ENCODE measurements at regions not wholly inside any gene's neighbourhood (a gene's known extent, or its start where the extent isn't known, plus 50 kb on each side); places are given as distances from the start of the nearest gene placed in this dataset.

DNA sequence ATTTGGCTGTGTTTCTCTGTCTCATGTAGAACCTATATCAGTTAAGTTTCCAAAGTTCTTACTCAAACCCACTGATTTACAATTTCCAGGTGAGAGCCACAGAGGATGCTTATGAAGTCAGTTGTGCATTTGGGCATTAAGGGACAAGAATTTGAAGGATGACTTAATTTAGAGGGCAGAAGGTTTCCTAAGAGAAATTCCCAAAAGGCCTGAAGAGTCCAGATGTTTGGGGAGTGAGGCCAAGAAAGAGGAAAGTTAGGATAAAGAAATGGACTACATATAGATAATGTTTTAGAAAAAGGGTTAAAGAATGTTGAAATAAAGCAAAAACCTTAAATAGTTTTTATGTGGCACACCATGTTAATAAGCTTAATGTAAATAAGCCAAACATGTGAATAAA, 338.7 kb upstream of the GRM7 start:
- H3K4me1 ChIP-seq (ENCODE audit: control insufficient read depth, insufficient read depth, low read length, poor library complexity, severe bottlenecking): no peaks in the 10 kb centered on the region
- H3K9me3 ChIP-seq (ENCODE audit: control insufficient read depth, low read length): no peaks in the 10 kb centered on the region
- H3K4me3 ChIP-seq (ENCODE audit: extremely low read depth, insufficient read depth, low read length, poor library complexity, severe bottlenecking): no peak overlapping the region
- no peaks in the 10 kb centered on the region for H3K36me3 ChIP-seq (ENCODE audit: control insufficient read depth, insufficient read depth, low read length)
- H3K27ac ChIP-seq (ENCODE audit: low read depth, low read length, severe bottlenecking): no peak overlapping the region

- Histone ChIP-seq H3K4me3 (ENCODE audit: extremely low read depth, insufficient read depth, low read length, poor library complexity, severe bottlenecking) (no peak overlapping the region), H3K4me1 (ENCODE audit: control insufficient read depth, insufficient read depth, low read length, poor library complexity, severe bottlenecking) (no peaks in the 10 kb centered on the region), H3K9me3 (ENCODE audit: control insufficient read depth, low read length) (no peaks in the 10 kb centered on the region), H3K36me3 (ENCODE audit: control insufficient read depth, insufficient read depth, low read length) (no peaks in the 10 kb centered on the region), H3K27ac (ENCODE audit: low read depth, low read length, severe bottlenecking) (no peak overlapping the region)
- 75% methylated on average over 1 of the region's 2 CpGs; no CpG with 5 or more reads in 1 of the 2 experiments for WGBS, 2 experiments (ENCODE audit: insufficient coverage in 2 of 2)
Observed at GRCh38 chr3:6523043-6523442, 337.9 kb upstream of the GRM7 start.

DNA sequence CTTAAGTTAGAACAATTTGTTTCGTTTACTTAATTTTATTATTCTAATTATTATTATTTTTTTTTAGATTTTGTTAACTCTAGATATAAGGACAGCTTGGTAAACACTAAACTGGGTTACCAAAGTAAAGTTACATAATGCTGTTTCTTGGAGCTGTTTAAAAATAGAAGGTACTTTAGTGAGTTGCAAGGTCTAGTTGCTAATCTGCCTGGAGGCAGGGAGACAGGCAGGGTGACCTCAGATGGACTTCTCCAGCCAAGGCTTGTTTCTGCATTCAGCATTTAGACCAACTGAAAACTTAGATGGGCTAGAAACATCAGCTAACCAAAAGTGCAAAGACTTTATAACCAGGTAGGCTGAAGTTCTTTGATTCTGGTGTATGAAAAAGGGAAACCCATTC, 336.4 kb upstream of the GRM7 start:
- H3K27ac ChIP-seq (ENCODE audit: low read depth, low read length, severe bottlenecking): no peak overlapping the region

GRCh38 chr3:6526321-6526720, 334.6 kb upstream of the GRM7 start:
- Histone ChIP-seq H3K4me1 (ENCODE audit: control insufficient read depth, insufficient read depth, low read length, poor library complexity, severe bottlenecking) (no peaks in the 10 kb centered on the region), H3K36me3 (ENCODE audit: control insufficient read depth, insufficient read depth, low read length) (no peaks in the 10 kb centered on the region), H3K4me3 (ENCODE audit: extremely low read depth, insufficient read depth, low read length, poor library complexity, severe bottlenecking) (no peak overlapping the region), H3K27ac (ENCODE audit: low read depth, low read length, severe bottlenecking) (no peak overlapping the region), H3K9me3 (ENCODE audit: control insufficient read depth, low read length) (no peaks in the 10 kb centered on the region)
- WGBS, 2 experiments (ENCODE audit: insufficient coverage in 2 of 2): 91 to 96% methylated on average over 5 to 7 of the region's 8 CpGs

More for the DNA sequence above, 336.4 kb upstream of the GRM7 start:
- Histone ChIP-seq H3K36me3 (ENCODE audit: control insufficient read depth, insufficient read depth, low read length) (no peaks in the 10 kb centered on the region), H3K9me3 (ENCODE audit: control insufficient read depth, low read length) (no peaks in the 10 kb centered on the region), H3K4me1 (ENCODE audit: control insufficient read depth, insufficient read depth, low read length, poor library complexity, severe bottlenecking) (no peaks in the 10 kb centered on the region), H3K4me3 (ENCODE audit: extremely low read depth, insufficient read depth, low read length, poor library complexity, severe bottlenecking) (no peak overlapping the region)
- WGBS, 2 experiments (ENCODE audit: insufficient coverage in 2 of 2): no CpG with 5 or more reads among the region's 1 CpG

- no peak overlapping the region for H3K4me3 ChIP-seq (ENCODE audit: extremely low read depth, insufficient read depth, low read length, poor library complexity, severe bottlenecking)
- H3K4me1 ChIP-seq (ENCODE audit: control insufficient read depth, insufficient read depth, low read length, poor library complexity, severe bottlenecking): no peaks in the 10 kb centered on the region
- 65 to 78% methylated on average over 1 to 2 of the region's 2 CpGs for WGBS, 2 experiments (ENCODE audit: insufficient coverage in 2 of 2)
- H3K27ac ChIP-seq (ENCODE audit: low read depth, low read length, severe bottlenecking): no peak overlapping the region
- no peaks in the 10 kb centered on the region for H3K36me3 ChIP-seq (ENCODE audit: control insufficient read depth, insufficient read depth, low read length)
- H3K9me3 ChIP-seq (ENCODE audit: control insufficient read depth, low read length): no peaks in the 10 kb centered on the region
Observed at GRCh38 chr3:6526861-6527260, 334.1 kb upstream of the GRM7 start.

GRCh38 chr3:6528951-6529350, 332.0 kb upstream of the GRM7 start:
- Histone ChIP-seq H3K4me3 (ENCODE audit: extremely low read depth, insufficient read depth, low read length, poor library complexity, severe bottlenecking) (no peak overlapping the region), H3K27ac (ENCODE audit: low read depth, low read length, severe bottlenecking) (no peak overlapping the region), H3K4me1 (ENCODE audit: control insufficient read depth, insufficient read depth, low read length, poor library complexity, severe bottlenecking) (no peaks in the 10 kb centered on the region), H3K9me3 (ENCODE audit: control insufficient read depth, low read length) (no peaks in the 10 kb centered on the region), H3K36me3 (ENCODE audit: control insufficient read depth, insufficient read depth, low read length) (no peaks in the 10 kb centered on the region)

- H3K27ac ChIP-seq (ENCODE audit: low read depth, low read length, severe bottlenecking): no peak overlapping the region
- H3K9me3 ChIP-seq (ENCODE audit: control insufficient read depth, low read length): no peaks in the 10 kb centered on the region
- no peak overlapping the region for H3K4me3 ChIP-seq (ENCODE audit: extremely low read depth, insufficient read depth, low read length, poor library complexity, severe bottlenecking)
- 83 to 98% methylated on average over 4 to 5 of the region's 6 CpGs for WGBS, 2 experiments (ENCODE audit: insufficient coverage in 2 of 2)
- H3K36me3 ChIP-seq (ENCODE audit: control insufficient read depth, insufficient read depth, low read length): no peaks in the 10 kb centered on the region
- H3K4me1 ChIP-seq (ENCODE audit: control insufficient read depth, insufficient read depth, low read length, poor library complexity, severe bottlenecking): no peaks in the 10 kb centered on the region
Observed at GRCh38 chr3:6531153-6531552, 329.8 kb upstream of the GRM7 start.

DNA sequence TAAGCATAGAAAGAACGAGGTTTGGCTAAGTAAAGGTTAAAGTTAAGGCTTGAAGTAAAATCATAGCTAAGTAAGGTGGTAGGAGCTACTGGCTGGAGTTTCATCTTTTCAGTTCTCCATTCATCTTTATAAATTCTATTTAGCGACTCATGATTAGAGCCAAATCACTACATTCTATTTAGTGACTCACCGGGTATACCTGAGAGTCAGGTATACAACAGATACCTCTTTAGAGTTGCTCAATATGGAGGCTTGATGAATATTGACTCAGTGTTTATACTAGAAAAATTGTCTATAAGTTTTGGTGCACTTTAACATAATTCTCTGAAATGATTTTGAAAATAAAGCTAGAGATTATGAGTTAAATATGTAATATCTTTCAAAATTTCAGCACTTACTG, 328.8 kb upstream of the GRM7 start:
- Histone ChIP-seq H3K4me1 (ENCODE audit: control insufficient read depth, insufficient read depth, low read length, poor library complexity, severe bottlenecking) (no peaks in the 10 kb centered on the region), H3K36me3 (ENCODE audit: control insufficient read depth, insufficient read depth, low read length) (no peaks in the 10 kb centered on the region), H3K4me3 (ENCODE audit: extremely low read depth, insufficient read depth, low read length, poor library complexity, severe bottlenecking) (no peak overlapping the region), H3K9me3 (ENCODE audit: control insufficient read depth, low read length) (no peaks in the 10 kb centered on the region), H3K27ac (ENCODE audit: low read depth, low read length, severe bottlenecking) (no peak overlapping the region)
- no CpG with 5 or more reads among the region's 3 CpGs for WGBS, 2 experiments (ENCODE audit: insufficient coverage in 2 of 2)

GRCh38 chr3:6540981-6541380, 319.9 kb upstream of the GRM7 start:
- Histone ChIP-seq H3K36me3 (ENCODE audit: control insufficient read depth, insufficient read depth, low read length) (no peaks in the 10 kb centered on the region), H3K9me3 (ENCODE audit: control insufficient read depth, low read length) (no peaks in the 10 kb centered on the region), H3K27ac (ENCODE audit: low read depth, low read length, severe bottlenecking) (no peak overlapping the region), H3K4me1 (ENCODE audit: control insufficient read depth, insufficient read depth, low read length, poor library complexity, severe bottlenecking) (no peaks in the 10 kb centered on the region), H3K4me3 (ENCODE audit: extremely low read depth, insufficient read depth, low read length, poor library complexity, severe bottlenecking) (no peak overlapping the region)
- 92 to 100% methylated on average over 1 to 5 of the region's 6 CpGs for WGBS, 2 experiments (ENCODE audit: insufficient coverage in 2 of 2)

DNA sequence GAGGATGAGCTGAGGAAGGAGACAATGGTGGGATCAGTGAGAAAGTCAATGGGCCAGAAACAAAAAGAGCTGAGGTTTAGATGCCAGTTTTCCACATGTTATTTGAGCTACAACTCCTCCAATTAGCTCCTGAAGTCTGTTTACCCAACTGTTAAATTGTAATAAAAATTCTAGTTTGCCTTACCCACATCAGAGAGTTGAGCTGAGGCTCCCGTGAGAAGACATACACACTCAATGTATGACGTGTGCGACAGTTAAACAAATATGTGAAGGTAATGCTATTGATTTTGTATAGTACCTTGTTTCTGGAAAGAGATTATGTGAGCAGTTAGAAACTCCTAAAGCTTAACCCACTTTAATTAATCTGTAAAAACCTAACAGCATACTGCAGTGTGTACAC, 318.1 kb upstream of the GRM7 start:
- no peaks in the 10 kb centered on the region for H3K36me3 ChIP-seq (ENCODE audit: control insufficient read depth, insufficient read depth, low read length)
- H3K4me1 ChIP-seq (ENCODE audit: control insufficient read depth, insufficient read depth, low read length, poor library complexity, severe bottlenecking): no peaks in the 10 kb centered on the region
- H3K4me3 ChIP-seq (ENCODE audit: extremely low read depth, insufficient read depth, low read length, poor library complexity, severe bottlenecking): no peak overlapping the region
- no peaks in the 10 kb centered on the region for H3K9me3 ChIP-seq (ENCODE audit: control insufficient read depth, low read length)
- WGBS, 2 experiments (ENCODE audit: insufficient coverage in 2 of 2): no CpG with 5 or more reads among the region's 3 CpGs
- no peak overlapping the region for H3K27ac ChIP-seq (ENCODE audit: low read depth, low read length, severe bottlenecking)

DNA sequence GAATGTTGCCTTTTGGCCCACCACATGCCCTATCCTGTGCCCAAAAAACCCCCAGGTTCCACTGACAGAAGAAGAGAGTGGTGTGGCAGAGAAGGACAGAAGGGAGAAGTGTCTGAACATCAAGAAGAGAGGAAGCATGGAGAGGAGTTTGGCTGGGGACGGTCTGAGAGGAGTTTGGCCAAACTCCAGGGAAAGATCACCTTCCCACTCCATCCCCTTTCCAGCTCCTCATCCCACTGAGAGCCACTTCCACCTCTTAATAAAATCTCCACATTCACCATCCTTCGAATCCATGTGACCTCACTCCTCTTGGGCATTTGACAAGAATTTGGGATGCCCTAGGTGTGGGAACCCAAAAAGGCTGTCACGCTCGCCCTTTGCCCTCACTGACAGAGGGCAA, 311.6 kb upstream of the GRM7 start:
- no peaks in the 10 kb centered on the region for H3K4me1 ChIP-seq (ENCODE audit: control insufficient read depth, insufficient read depth, low read length, poor library complexity, severe bottlenecking)
- no peaks in the 10 kb centered on the region for H3K36me3 ChIP-seq (ENCODE audit: control insufficient read depth, insufficient read depth, low read length)
- no peak overlapping the region for H3K27ac ChIP-seq (ENCODE audit: low read depth, low read length, severe bottlenecking)
- 87 to 94% methylated on average over 2 to 3 of the region's 4 CpGs for WGBS, 2 experiments (ENCODE audit: insufficient coverage in 2 of 2)
- H3K4me3 ChIP-seq (ENCODE audit: extremely low read depth, insufficient read depth, low read length, poor library complexity, severe bottlenecking): no peak overlapping the region
- peaks cover 11% of the 10 kb centered on the region for H3K9me3 ChIP-seq (ENCODE audit: control insufficient read depth, low read length)

DNA sequence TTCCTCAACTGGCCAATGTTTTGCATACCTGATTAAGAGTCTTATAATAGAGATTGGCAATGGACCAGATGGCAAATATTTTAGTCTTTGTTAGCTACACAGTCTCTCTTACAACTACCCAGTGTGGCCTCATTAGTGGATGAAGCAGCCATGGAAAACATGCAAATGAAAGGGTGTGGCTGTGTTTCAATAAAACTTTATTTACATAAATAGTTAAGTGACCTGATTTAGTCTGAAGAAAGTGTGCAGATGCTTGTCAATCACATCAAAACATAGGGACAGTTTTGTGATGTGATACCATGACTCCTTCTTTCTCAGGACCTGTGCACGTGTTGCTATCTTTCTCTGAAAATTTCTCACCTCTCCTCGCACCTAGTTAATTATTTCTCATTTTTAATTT, 309.8 kb upstream of the GRM7 start:
- peaks cover 11% of the 10 kb centered on the region for H3K9me3 ChIP-seq (ENCODE audit: control insufficient read depth, low read length)
- no peak overlapping the region for H3K27ac ChIP-seq (ENCODE audit: low read depth, low read length, severe bottlenecking)
- H3K36me3 ChIP-seq (ENCODE audit: control insufficient read depth, insufficient read depth, low read length): no peaks in the 10 kb centered on the region
- WGBS, 2 experiments (ENCODE audit: insufficient coverage in 2 of 2): 71 to 94% methylated on average over 1 to 2 of the region's 2 CpGs
- no peaks in the 10 kb centered on the region for H3K4me1 ChIP-seq (ENCODE audit: control insufficient read depth, insufficient read depth, low read length, poor library complexity, severe bottlenecking)
- no peak overlapping the region for H3K4me3 ChIP-seq (ENCODE audit: extremely low read depth, insufficient read depth, low read length, poor library complexity, severe bottlenecking)

Data from mesodermal cell (in vitro differentiated cells).